ENCODE measurements at regions not wholly inside any gene's neighbourhood (a gene's known extent, or its start where the extent isn't known, plus 50 kb on each side); places are given as distances from the start of the nearest gene placed in this dataset.

GRCh38 chr13:78979349-78979748 is 320.4 kb upstream of the OBI1 start:
- DNase-seq (ENCODE audit: low read depth): no peak

GRCh38 chr13:78978381-78978998 is 319.5 kb upstream of the OBI1 start:
- DNase-seq (ENCODE audit: low read depth): peak; percentile 9

GRCh38 chr13:78977311-78977710 is 318.4 kb upstream of the OBI1 start:
- DNase-seq (ENCODE audit: low read depth): no peak

GRCh38 chr13:78976696-78977095 is 317.7 kb upstream of the OBI1 start:
- DNase-seq (ENCODE audit: low read depth): no peak

- no peak for DNase-seq (ENCODE audit: low read depth)
These were observed 313.6 kb upstream of the OBI1 start for GRCh38 chr13:78972561-78972960.

- no peak for DNase-seq (ENCODE audit: low read depth)
These were observed 312.5 kb upstream of the OBI1 start for GRCh38 chr13:78971355-78972025.

- no peak for DNase-seq (ENCODE audit: low read depth)
These were observed 301.9 kb upstream of the OBI1 start for GRCh38 chr13:78960881-78961280.

GRCh38 chr13:78958006-78958405 is 299.1 kb upstream of the OBI1 start:
- DNase-seq (ENCODE audit: low read depth): no peak

- DNase-seq (ENCODE audit: low read depth): no peak
These were observed 281.6 kb upstream of the OBI1 start for GRCh38 chr13:78940455-78941130.

GRCh38 chr13:78934336-78934735 is 275.4 kb upstream of the OBI1 start:
- DNase-seq (ENCODE audit: low read depth): no peak

- no peak for DNase-seq (ENCODE audit: low read depth)
These were observed 256.1 kb upstream of the OBI1 start for GRCh38 chr13:78915015-78915414.

- DNase-seq (ENCODE audit: low read depth): no peak
These were observed 254.7 kb upstream of the OBI1 start for GRCh38 chr13:78913656-78914055.

GRCh38 chr13:78910147-78910546 is 251.2 kb upstream of the OBI1 start:
- no peak for DNase-seq (ENCODE audit: low read depth)

- no peak for DNase-seq (ENCODE audit: low read depth)
These were observed 250.3 kb upstream of the OBI1 start for GRCh38 chr13:78909276-78909675.

GRCh38 chr13:78907006-78907405 is 248.1 kb upstream of the OBI1 start:
- no peak for DNase-seq (ENCODE audit: low read depth)

GRCh38 chr13:78897200-78897599 is 238.2 kb upstream of the OBI1 start:
- DNase-seq (ENCODE audit: low read depth): no peak

GRCh38 chr13:78884571-78884970 is 225.6 kb upstream of the OBI1 start:
- no peak for DNase-seq (ENCODE audit: low read depth)

GRCh38 chr13:78881751-78882150 is 222.8 kb upstream of the OBI1 start:
- DNase-seq (ENCODE audit: low read depth): no peak

GRCh38 chr13:78881054-78881453 is 222.1 kb upstream of the OBI1 start:
- DNase-seq (ENCODE audit: low read depth): no peak

GRCh38 chr13:78876915-78877549 is 218.1 kb upstream of the OBI1 start:
- DNase-seq (ENCODE audit: low read depth): no peak

- no peak for DNase-seq (ENCODE audit: low read depth)
These were observed 217.0 kb upstream of the OBI1 start for GRCh38 chr13:78875792-78876580.

GRCh38 chr13:78868991-78869390 is 210.0 kb upstream of the OBI1 start:
- no peak for DNase-seq (ENCODE audit: low read depth)
